ENCODE measurements at regions not wholly inside any gene's neighbourhood (a gene's known extent, or its start where the extent isn't known, plus 50 kb on each side); places are given as distances from the start of the nearest gene placed in this dataset.

GRCh38 chr11:114982141-114982540, 303.8 kb downstream of the NXPE2 start:
- Histone ChIP-seq H3K27me3 (replicated peaks; ENCODE audit: control insufficient read depth, insufficient read depth, low read length) (no peaks in the 10 kb centered on the region; the same call in 1 of the 2 replicates), H3K4me3 (replicated peaks; ENCODE audit: low read depth, low read length) (no peak overlapping the region), H3K36me3 (ENCODE audit: control insufficient read depth, insufficient read depth, low read length) (no peaks in the 10 kb centered on the region)
- TF ChIP-seq, protein P1, sequence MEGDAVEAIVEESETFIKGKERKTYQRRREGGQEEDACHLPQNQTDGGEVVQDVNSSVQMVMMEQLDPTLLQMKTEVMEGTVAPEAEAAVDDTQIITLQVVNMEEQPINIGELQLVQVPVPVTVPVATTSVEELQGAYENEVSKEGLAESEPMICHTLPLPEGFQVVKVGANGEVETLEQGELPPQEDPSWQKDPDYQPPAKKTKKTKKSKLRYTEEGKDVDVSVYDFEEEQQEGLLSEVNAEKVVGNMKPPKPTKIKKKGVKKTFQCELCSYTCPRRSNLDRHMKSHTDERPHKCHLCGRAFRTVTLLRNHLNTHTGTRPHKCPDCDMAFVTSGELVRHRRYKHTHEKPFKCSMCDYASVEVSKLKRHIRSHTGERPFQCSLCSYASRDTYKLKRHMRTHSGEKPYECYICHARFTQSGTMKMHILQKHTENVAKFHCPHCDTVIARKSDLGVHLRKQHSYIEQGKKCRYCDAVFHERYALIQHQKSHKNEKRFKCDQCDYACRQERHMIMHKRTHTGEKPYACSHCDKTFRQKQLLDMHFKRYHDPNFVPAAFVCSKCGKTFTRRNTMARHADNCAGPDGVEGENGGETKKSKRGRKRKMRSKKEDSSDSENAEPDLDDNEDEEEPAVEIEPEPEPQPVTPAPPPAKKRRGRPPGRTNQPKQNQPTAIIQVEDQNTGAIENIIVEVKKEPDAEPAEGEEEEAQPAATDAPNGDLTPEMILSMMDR (IDR thresholded peaks at IDR 0.05; ENCODE audit: insufficient read depth, low read length, poor library complexity, severe bottlenecking), result no peak
- DNase-seq (ENCODE audit: extremely low read depth, insufficient read length), result no peak

- Histone ChIP-seq H3K36me3 (ENCODE audit: control insufficient read depth, insufficient read depth, low read length) (no peaks in the 10 kb centered on the region), H3K4me3 (replicated peaks; ENCODE audit: low read depth, low read length) (no peak overlapping the region), H3K27me3 (replicated peaks; ENCODE audit: control insufficient read depth, insufficient read depth, low read length) (no peaks in the 10 kb centered on the region; the same call in 1 of the 2 replicates)
- DNase-seq (ENCODE audit: extremely low read depth, insufficient read length), result no peak
- TF ChIP-seq, protein P1 (IDR thresholded peaks at IDR 0.05; ENCODE audit: insufficient read depth, low read length, poor library complexity, severe bottlenecking), result no peak
These were observed 306.4 kb downstream of the NXPE2 start for GRCh38 chr11:114984611-114985163.

DNA sequence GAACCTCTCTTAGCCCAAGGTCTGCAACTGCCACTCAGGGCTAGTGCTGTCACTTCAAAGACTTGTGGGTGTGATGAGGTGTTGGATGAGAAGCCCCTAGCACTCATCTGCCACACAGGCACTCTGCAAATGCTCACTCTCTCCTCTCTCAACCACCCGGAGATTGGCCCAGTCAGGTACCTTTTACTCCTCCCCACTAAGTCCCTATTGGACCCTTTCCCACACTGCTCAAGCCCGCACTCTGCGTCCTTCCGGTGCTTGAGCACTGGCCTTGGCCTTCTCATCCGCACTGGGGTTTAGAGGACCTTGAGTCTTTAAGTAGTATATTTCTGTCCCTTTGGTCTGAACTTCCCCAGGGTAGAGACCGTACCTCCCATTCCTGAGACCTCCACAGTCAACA, 308.0 kb downstream of the NXPE2 start:
- TF ChIP-seq, protein P1 (IDR thresholded peaks at IDR 0.05; ENCODE audit: insufficient read depth, low read length, poor library complexity, severe bottlenecking), result no peak
- no peaks in the 10 kb centered on the region; the same call in 1 of the 2 replicates for H3K27me3 ChIP-seq (replicated peaks; ENCODE audit: control insufficient read depth, insufficient read depth, low read length)
- no peak for DNase-seq (ENCODE audit: extremely low read depth, insufficient read length)
- no peak overlapping the region for H3K4me3 ChIP-seq (replicated peaks; ENCODE audit: low read depth, low read length)
- no peaks in the 10 kb centered on the region for H3K36me3 ChIP-seq (ENCODE audit: control insufficient read depth, insufficient read depth, low read length)

DNA sequence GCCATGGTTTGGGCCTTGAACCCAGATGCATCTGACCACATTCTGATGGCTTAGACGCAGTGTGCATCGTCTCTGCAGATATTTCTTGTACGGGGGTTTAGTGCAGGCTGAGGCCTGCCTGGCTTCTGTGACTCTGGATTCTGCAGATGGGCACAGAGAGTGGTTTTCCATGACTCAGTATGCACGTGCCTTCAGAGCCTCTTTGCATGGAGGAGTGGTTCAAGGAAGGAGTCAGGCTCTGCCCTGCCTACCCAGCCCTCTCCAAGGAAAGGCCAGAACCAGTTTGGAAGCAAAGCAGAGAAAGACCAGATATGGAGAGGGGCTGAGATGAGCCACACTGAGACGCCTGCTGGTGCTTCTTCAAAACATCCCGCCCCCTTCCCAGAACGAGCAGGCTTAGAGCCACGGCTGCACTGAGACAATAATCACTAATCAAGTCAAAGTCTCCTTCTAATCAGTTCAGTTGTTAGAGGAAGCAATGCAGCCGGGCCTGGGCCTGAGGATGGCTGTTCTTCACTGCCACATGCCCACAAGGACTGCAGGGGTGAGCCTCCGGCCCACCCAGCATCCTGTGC, 308.9 kb downstream of the NXPE2 start:
- Histone ChIP-seq H3K36me3 (ENCODE audit: control insufficient read depth, insufficient read depth, low read length) (no peaks in the 10 kb centered on the region), H3K4me3 (replicated peaks; ENCODE audit: low read depth, low read length) (no peak overlapping the region), H3K27me3 (replicated peaks; ENCODE audit: control insufficient read depth, insufficient read depth, low read length) (no peaks in the 10 kb centered on the region; the same call in 1 of the 2 replicates)
- DNase-seq (ENCODE audit: extremely low read depth, insufficient read length), result no peak
- TF ChIP-seq, protein P1 (IDR thresholded peaks at IDR 0.05; ENCODE audit: insufficient read depth, low read length, poor library complexity, severe bottlenecking), result no peak

- no peak for DNase-seq (ENCODE audit: extremely low read depth, insufficient read length)
- Histone ChIP-seq H3K27me3 (replicated peaks; ENCODE audit: control insufficient read depth, insufficient read depth, low read length) (no peaks in the 10 kb centered on the region; the same call in 1 of the 2 replicates), H3K4me3 (replicated peaks; ENCODE audit: low read depth, low read length) (no peak overlapping the region), H3K36me3 (ENCODE audit: control insufficient read depth, insufficient read depth, low read length) (no peaks in the 10 kb centered on the region)
- TF ChIP-seq, protein P1 (IDR thresholded peaks at IDR 0.05; ENCODE audit: insufficient read depth, low read length, poor library complexity, severe bottlenecking), result no peak
These were observed 310.3 kb downstream of the NXPE2 start for GRCh38 chr11:114988644-114989043.
